Medulla oblongata (tissue), 1 donor: ENCODE measurements at regions not wholly inside any gene's neighbourhood (a gene's known extent, or its start where the extent isn't known, plus 50 kb on each side); places are given as distances from the start of the nearest gene placed in this dataset.
"Not testable (repeated sequence)": the region's sequence is repeated elsewhere in the genome, so short reads cannot be mapped to it uniquely, and the experiment has no call there.

Source experiments
- DNase-seq: peaks from one replicate; pipeline ENCODE4 v3.0.0-alpha.2; 2015; ENCODE audit errors: extremely low spot score

DNA sequence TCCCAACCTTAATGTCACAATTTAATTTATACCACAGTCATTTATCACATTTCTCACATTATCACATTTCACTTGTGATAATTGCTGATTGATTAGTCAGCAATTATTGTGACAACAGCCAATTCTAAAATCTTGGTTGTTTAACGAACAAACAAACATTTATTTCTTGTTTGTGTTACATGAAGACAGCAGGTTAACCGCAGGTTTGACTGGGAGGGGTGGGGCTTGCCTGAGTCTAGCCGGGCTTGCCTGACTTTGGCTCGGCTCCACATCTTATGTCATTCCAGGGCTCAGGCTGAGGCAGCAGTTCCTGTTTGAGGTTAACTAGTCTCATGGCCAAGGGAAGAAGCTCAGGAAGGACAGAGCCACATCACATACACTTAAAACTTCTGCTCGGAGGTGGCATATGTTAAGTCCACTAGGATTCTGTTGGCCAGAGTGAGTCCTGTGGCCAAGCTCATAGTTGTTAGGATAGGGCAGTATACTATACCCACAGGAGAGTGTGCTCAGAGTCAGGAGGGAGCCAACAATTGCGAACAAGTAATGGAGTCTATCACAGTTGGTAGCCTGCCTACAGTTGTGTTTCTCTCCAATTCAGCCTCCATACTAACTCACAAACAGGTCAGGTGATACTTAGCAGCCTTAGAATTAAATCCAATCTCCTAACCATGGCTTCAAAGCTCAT, 90.0 kb upstream of the IFNGR1 start:
- DNase-seq = peak; percentile 87

DNA sequence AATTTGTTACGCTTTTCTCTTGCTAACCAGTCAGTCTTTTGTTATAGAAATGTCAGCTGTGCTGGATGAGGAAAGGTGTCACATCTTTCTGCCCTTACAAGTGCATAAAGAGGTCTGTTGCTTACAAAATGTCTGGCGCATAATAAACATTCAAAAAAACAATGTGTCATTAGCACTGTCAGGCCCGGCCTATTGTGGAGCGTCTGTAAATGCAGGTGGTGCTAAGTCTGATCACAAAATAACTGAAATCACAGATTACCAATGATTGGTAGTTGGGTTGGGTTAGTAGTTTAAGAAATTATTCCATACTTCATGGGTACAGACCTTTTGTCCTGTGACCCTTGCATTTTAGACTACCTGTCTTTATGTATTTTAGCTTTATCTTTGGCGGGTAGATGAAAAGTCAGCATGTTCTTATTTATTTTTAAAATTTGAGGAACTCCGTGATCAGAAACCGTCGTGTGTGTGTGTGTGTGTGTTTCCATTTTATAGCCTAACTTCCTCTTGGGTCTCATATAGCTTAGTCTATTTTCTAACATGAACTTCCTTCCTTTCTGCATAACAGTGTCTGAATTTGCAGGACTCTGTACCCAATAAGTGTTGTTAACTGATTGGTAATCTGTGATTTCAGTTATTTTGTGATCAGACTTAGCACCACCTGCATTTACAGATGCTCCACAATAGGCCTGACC, 88.1 kb upstream of the IFNGR1 start:
- DNase-seq = peak; percentile 60

DNA sequence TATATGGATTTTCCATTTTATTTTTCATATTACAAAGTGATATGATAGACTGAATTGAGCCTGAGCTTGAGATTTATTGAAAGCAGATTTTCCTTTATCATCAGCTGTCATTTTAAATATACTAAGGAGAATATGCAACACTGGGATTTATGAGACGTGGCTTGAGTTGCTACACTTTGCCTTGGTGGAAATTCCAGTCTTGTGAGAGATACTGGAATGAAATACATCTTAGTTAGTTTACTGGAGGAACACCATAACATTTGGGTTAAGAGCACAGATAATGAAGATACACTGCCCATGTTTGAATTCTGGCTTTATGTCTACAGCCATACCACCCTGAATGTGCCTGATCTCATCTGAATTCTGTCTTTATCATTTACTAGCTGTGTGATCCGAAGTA, 86.5 kb upstream of the IFNGR1 start:
- no peak for DNase-seq

DNA sequence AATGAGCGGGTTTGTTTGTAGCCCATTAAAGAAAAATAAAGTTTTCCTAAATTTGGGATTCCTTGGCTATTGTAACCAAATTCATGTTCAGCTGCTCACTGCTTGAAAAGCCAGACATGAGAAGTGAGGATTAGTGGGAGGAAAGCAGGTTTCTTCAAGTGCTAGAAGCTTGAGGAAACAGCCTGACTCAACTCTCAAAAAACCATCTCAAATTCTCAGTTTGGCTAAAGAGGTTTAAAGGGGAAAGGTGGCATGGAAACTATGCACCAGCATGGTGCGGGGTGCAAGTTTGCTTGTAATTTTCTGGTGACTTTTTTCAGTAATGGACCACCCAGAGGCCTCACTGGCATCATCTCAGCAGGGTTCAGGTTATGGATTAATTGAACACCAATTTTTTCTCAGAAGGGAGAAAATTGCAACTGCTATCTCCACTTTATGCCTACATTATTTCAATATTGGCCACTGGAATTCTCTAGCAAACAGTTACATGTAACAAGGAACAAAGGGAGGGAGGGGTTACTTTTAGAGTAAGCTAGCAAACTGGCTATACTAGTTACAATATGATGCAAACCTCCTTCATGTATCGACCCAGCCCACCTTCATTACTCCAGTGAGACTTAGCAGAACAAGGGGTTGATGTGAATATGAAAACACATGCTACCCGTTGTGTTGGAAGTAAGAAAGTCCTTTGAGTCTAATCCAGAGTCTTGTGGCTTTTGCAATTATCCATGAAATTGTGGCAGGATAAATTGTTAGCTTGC, 85.0 kb upstream of the IFNGR1 start:
- no peak for DNase-seq

DNA sequence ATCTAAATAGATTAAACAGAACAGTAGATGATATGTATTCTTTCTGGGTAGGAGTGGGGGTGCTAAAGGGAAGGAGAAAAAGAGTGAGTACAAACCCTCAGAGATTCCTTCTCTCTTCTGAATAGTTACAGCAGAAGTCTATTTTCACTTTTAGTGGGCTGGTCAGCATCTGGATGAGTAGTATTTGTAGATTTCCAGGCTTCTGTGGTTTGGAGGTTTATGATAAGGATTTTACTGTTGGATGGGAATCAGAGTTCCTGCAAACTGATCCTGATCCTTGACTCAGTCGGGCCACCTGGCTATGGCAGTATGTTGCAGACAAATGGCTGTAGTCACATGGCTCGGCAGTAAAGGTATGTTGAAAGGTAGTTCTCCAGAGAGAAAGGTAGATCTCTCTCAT, 84.3 kb upstream of the IFNGR1 start:
- no peak for DNase-seq

DNA sequence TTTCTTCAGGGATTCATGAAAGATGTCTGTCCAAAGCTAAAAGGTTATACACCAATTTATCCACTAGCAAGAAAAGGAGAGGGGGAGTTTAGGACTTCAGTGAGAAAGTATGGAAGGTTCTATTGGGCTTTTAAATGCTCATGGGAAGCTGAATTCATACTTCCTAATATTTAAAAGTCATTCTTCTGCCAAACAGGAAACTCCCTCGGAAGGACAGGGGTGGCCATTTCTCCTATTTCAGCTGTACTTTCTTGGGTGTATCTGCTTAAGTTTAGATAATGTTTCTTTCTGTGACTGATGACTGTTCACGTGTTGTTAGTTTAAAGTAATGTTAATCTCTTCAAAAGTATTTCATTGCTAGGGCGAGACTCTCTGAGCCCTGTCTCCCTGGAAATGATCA, 80.5 kb upstream of the IFNGR1 start:
- DNase-seq = no peak

DNA sequence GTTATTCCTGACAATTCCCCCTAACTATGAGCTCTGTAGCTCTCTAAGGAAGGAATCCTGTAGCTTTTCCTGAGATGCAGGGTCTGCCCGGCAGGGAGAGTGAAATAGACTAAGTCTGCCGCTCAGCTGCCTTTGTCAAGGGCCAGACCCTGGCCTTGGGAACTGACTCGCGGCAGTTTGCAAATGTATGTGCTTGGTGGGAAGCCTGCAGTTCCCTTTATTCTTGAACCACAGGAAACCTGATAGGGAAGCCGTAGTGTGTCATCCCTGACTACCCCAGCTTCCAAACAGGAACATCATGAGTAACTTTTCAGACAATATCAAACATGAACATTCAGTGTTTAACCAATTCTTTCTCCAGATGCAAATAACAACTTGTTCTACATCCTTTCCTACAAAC, 78.7 kb upstream of the IFNGR1 start:
- DNase-seq = peak; percentile 51

DNA sequence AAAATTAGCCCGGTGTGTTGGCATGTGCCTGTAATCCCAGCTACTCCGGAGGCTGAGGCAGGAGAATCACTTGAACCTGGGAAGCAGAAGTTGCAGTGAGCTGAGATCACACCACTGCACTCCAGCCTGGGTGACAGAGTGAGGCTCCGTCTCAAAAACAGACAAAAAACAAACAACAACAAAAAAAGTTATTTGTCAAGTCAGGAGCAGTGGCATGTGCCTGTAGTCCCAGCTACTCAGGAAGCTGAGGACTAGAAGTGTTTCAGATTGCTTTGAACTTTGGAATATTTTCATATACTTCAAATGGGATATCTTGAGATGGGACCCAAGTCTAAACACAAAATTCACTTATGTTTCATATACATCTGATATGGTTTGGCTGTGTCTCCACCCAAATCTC, 73.1 kb upstream of the IFNGR1 start:
- not testable (repeated sequence) for DNase-seq

DNA sequence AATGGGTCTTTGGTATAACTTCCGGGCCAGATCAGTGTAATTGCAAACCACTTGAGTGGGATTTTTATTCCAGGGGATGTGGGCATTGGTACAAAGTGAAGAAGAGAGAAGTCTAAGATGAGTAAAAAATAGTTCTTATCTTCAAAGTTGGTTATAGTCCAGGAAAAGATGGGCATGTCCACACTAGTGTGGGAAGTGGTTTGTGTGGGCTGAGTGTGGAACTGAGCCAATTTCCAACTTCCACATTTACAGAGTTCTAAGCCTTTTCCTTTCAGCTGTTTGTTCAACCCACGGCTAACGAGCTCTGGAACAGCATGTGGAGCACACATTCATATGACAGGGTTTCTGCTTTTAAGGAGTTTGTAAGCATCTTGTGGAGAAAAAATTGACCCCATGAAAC, 72.3 kb upstream of the IFNGR1 start:
- peak; percentile 88 for DNase-seq

DNA sequence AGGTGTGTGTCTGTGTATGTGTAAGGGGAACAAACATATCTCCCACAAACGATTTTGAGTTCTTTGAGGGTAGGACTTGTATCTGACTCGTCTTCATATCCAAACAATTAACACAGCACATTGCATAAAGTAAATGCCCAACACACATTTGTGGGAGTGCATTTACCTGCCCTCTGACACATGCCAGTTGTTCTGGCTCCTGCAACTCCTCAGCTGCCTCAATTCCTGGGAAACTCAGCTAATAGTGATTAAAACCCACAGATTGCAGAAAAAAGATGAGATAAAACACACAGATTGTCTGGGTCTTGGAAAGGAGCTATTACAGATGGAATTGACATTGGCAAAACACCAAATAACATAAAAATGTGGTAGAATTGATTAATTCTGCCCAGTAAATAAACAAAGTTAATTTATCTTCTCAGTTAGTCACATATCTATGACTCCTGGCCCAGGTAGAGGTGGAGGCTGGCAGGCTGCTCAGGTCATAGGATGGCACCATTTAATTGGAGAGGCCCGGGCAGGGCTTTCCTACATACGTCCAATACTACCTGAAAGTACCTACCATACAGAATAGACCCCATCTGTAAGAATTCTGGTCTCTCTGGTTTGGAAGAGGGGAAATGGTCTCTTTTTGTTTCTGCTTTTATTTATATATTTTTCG, 71.5 kb upstream of the IFNGR1 start:
- DNase-seq = no peak

DNA sequence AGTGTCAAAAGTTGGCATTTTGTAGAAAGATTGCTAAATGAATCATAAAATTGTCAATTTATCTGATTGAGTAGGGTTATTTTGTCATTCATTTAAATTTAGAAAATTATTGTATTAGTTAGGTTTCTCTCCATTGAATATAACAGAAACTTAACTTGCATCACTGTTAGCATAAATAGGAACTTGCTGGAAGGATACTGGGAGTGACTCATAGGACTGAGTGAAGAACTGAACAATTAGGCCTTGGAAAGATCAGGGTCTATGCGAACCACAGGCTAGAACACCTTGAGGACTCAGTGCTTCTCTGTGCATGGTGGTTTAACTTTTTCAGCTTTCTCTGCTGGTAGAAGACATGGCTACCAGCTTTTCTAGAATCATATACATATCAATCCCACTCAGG, 67.7 kb upstream of the IFNGR1 start:
- no peak for DNase-seq

DNA sequence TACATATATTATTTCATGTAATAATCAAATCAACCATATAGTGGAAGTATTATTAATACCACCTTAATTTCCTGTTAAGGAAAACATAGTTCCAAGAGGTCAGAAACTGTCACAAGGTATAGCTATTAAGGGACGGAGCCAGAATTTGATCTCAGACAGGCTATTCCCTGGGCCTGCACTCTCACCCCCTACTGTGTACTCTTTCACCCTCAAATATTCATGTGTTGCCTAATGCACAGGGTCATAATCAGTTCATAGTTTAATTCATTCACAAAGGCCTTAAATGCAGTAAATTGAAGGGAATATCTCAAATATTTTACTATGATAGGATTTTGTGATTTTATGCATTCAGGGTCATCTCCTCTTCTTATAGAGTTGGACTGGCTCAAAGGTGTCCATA, 67.2 kb upstream of the IFNGR1 start:
- no peak for DNase-seq

DNA sequence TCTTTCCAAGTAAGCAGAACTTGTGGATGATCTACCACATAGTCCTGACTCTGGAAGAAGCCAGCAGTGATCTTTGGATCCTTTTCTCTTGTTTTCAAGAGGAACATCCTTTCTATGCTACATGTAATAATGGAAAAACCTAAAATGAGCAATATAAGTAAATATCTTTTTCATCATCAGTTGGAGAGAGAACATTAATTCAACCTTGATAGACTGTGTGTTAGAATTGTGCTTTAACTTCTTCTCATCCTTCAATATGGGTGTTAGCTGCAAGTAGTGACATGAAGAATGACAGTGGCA, 65.6 kb upstream of the IFNGR1 start:
- DNase-seq = no peak

DNA sequence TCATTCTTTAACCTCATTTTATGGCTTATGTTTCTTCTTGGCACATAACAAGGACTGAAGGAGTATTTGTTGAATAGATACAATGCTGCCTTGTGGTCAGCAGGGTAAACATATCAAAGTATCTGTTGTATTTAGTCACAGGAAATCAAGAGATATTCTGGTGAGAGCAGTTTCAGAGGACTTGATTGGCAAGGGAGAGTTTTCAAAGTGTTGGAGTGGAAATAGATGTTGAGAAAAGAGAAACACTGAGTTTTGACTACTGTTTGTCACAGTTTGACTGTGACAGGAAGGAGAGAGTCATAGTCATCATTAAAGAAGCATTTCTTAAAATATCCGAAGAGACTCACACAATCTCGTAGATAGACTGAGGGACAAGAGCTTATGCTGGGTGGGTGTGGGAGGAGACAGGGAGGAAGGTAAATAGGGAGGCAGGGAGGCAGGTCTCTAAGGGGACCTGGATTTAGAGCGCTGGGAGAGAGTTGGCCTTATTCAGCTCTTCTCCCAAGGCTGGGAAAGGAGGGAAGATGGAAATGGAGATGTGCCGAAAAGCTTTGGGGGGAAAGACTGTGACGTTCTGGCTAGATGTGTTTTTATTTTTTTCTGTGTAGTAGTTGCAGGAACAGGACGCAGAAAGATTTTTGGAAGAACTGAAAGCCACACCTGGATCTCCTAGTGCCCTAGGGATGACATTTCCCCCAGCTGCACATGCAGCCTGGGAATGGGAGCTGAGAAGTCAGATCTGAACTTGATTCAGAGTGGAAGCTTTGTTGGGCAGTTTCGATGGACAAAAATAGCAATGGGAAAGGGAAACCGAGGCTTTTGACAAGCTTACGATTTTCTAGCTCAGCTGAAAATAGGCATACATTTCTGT, 65.0 kb upstream of the IFNGR1 start:
- DNase-seq = peak; percentile 67

DNA sequence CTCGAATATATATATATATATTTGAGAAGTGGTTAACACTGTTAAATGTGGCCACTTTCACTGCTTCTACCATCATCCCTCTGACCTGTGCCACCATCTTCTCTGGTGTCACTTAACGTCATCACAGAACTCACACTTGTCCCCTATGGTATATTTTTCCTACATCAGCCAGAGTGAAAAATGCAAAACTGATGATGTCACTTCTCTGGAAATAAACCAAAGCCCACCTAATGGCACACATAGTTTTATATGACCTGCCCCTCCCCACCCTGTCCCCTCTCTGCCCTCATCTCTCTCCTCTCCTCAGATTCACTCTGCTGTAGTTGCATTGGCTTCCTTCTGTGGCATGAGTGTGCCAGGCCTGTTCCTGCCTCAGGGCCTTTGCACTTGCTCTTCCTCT, 63.9 kb upstream of the IFNGR1 start:
- DNase-seq = no peak

DNA sequence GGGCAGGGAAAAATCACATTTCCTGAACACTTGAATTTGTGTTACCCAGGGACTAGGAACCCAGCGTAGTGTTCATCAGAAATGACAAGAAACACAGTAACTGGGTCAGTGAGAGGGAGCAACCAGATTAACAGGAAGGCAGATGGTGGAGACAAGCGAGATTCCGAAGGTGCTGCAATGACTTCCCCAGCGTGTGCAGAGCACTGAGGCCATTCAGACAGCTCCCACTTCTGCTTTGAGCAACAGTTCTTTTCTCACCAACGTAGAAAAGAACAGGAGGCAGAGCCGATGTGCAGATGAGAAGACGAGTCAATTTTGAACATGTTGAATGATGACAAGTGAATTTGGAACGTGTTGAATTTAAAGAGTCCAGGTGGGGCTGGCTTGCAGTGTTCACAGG, 63.1 kb upstream of the IFNGR1 start:
- peak; percentile 48 for DNase-seq

DNA sequence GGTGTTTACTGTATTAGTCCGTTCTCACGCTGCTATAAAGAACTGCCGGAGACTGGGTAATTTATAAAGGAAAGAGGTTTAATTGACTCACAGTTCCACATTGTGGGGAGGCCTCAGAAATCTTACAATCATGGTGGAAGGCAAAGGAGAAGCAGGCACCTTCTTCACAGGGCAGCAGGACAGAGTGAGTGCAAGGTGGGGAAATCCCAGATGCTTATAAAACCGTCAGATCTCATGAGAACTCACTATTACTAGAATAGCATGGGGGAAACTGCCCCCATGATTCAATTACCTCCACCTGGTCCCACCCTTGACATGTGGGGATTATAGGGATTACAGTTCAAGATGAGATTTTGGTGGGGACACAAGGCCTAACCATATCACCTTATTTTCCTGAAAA, 60.1 kb upstream of the IFNGR1 start:
- not testable (repeated sequence) for DNase-seq

DNA sequence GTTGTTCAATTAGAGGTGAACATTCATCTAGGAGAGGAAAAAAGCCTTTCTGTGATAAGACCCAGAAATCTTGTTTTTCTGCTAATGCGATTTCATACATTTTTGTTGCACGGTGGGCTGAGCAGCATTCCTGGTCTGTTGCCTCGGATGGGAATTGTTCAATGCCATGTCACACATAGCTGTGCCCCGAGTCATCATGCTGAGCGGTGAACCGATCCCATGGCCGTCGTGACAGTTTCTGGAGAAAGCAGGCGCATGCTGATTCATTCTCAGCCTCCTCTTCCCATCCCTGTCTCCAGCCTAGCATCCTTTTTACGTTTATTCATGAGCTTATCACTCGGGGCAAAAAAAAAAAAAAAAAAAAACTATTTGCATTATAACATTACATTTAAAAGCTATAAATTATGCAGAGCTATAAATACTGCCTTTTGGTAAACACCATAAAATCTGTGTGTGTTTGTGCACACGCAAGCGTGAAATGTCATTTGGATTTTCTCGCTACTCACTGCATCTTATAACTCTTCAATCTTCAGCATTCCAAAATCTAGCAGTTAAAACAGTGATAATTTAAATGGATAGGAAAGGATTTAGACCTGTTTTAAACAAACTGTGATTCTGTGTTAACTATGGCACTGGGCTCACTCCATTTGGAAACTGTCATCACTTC, 58.9 kb upstream of the IFNGR1 start:
- no peak for DNase-seq

DNA sequence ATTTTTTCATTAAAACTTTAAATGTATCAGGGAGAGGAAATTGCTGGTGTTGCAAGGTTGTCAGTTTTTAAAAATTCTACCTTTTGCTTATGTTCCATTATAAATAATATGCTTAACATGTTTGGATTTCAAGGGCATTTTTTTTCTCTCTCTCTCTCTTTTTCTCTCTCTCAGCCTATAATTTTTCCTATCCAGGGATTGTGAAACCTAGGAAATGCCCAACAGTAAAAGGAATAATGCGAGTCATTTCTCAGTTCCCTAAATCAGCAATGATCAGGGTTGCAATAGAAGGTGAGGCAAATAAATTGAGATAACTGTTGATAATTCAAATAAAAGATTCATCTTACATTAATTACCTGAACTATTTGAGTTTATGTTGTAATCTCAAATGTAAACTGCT, 53.2 kb upstream of the IFNGR1 start:
- DNase-seq = no peak

DNA sequence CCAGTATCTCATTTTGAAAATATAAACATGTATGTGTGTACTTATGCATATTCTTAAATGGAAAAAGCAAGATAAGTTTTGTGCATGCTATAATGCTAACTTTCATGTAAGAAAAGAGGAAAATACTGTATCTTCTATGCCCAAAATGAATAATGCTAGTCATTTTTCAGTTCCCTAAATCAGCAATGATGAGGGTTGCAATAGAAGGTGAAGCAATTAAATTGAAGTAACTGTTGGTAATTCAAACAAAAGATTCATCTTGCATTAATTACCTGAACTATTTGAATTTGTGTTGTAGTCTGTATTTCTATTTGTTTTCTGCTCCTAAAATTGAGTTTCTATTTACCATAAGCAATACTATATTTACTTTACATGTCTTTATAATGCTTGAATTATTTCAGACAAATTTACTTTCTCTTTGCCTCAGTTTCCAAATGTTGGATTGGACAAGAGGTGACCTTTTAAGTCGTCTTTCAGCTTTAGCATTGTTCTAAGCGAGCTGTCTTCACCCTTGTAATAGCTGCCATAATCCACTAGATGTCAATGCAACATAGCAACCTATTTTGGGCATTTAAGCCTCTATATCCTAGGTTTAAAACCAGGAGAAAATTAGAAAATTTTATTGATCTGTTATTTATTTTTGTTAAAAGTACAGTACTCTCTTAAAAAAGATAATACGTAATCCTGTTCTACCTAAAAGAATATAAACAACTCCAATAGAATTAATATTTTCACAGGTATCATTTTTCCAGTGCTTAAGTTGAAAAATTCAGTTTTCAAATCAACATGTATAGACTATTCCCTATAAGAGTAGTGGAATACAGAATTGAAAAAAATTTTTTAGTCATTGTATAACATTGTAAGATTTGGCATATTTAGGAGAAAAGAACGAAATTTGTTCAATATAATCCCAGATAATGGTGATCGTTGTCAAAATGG, 52.3 kb upstream of the IFNGR1 start:
- DNase-seq = peak; percentile 88
